ENCODE measurements at regions not wholly inside any gene's neighbourhood (a gene's known extent, or its start where the extent isn't known, plus 50 kb on each side); places are given as distances from the start of the nearest gene placed in this dataset.
A peak's percentile ranks its signal among the peaks of the same experiment; 100 is the strongest.

DNA sequence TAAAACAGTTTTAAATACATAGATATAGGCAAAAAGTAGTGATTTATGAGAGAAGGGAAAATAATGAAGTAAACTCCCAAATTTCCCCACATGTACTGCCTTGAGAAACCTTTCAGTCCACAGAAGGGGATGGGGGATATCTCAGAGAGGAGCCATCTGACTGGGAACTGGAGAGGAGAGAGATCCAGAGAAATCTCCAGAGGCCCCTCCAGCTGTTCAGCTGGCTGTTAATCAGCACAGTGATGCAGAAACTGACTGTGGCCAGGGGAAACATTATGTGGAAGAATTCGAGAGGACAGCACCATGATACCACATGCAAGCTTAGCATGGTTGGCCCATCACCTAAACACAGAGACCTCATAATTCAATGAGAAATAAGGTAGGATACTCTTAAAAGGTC lies 1165.9 kb upstream of the TMEM132C start:
- TF ChIP-seq, protein P1, sequence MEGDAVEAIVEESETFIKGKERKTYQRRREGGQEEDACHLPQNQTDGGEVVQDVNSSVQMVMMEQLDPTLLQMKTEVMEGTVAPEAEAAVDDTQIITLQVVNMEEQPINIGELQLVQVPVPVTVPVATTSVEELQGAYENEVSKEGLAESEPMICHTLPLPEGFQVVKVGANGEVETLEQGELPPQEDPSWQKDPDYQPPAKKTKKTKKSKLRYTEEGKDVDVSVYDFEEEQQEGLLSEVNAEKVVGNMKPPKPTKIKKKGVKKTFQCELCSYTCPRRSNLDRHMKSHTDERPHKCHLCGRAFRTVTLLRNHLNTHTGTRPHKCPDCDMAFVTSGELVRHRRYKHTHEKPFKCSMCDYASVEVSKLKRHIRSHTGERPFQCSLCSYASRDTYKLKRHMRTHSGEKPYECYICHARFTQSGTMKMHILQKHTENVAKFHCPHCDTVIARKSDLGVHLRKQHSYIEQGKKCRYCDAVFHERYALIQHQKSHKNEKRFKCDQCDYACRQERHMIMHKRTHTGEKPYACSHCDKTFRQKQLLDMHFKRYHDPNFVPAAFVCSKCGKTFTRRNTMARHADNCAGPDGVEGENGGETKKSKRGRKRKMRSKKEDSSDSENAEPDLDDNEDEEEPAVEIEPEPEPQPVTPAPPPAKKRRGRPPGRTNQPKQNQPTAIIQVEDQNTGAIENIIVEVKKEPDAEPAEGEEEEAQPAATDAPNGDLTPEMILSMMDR (IDR thresholded peaks at IDR 0.05; ENCODE audit: borderline replicate concordance, insufficient read depth, low read depth, low read length) = no peak
- H3K4me3 ChIP-seq (ENCODE audit: low read depth, low read length) = no peak overlapping the region

DNA sequence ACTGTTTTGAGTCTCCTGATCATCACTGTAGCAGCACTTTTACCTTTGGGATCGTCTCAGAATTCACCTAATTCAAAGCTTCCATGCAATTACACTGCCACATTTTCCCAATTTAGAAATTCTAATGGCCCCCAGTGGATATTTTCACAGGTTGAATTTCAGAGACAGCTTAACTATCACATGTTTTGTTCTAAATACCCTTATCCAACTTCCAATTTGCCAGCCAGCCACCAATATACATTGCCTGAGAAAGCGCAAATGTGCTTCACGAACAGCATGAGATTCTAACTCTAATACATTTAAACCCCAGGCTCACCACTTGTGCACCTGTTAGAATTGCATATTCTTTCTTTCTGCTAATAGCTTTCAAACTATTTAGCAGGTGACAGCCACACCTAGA lies 1160.9 kb upstream of the TMEM132C start:
- TF ChIP-seq, protein P1 (IDR thresholded peaks at IDR 0.05; ENCODE audit: borderline replicate concordance, insufficient read depth, low read depth, low read length) = no peak
- H3K4me3 ChIP-seq (ENCODE audit: low read depth, low read length) = no peak overlapping the region

DNA sequence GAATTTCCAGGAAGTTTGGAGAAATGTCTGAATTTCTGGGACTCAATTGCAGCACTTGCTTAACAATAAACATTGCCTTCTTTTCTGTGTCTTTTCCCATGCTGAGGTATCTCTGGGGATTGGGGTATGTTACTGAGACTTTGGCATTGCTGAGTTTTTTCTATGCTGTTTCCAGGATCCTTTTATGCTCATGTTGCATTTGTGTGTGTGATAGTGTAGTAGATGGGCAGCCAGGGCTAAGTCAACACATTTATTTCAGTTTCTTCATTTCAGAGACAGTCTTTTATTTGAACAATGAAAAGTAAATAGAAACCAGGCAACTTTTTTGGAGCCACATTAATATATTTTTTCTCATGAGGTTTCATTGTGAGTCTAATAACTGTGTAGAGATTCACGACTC lies 1160.3 kb upstream of the TMEM132C start:
- H3K4me3 ChIP-seq (ENCODE audit: low read depth, low read length) = no peak overlapping the region
- TF ChIP-seq, protein P1 (IDR thresholded peaks at IDR 0.05; ENCODE audit: borderline replicate concordance, insufficient read depth, low read depth, low read length) = no peak

DNA sequence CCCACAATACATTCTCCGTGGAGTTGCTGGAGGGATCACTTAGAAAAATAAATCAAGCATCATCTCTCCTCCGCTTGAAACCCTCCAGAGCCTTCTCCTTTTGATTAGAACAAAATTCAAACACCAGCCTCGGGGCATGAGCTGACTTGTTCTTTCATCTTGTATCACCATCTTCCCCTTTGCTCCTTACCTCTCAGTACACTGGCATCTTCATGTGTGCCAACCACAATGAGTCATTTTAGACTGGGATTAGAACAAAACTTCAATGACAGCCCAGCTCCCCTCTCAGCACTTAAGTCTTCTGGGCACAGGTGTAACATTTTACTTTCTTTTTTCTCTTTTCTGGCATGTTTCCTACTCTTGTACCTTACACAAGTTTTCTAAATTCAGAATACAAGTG lies 1159.2 kb upstream of the TMEM132C start:
- no peak overlapping the region for H3K4me3 ChIP-seq (ENCODE audit: low read depth, low read length)
- TF ChIP-seq, protein P1 (IDR thresholded peaks at IDR 0.05; ENCODE audit: borderline replicate concordance, insufficient read depth, low read depth, low read length) = no peak

DNA sequence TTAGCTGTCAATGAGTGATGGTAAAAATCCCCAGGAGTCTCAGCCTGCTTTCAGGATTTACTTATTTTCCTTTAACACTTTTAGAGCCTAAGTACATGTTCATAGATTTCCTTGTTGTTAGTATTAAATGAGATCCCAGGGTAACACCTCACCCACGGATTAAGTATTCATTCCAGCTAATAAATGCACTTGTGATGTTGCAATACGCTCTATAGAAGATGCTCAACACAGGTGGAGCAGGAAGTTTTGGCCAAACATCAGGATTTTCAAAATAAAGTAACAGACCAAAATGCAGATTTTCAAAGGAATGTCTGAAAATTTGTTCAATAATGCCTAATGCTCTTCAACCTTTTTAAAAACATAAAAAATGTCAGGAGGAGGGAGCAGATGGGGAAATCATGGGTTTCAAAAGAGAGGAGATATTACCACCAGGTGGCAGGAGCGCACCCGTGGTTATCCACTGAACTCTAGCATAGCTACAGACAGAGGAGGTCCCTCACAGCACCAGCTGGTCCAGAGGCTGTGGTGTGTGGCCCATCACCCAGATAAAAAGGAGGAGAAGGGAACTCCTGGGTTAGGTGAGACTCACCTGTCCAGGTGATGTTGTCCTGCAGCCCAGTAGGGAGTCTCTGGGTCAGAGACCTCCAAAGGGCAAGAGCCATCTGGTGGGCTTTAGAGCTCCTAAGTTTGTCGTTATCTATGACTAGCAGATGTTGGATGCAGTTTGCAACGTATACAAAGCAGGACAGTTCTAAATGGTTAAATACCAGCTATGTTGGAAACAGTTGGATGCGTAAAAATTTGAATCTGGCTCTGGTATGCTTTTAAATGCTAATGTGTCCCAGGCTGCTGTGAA lies 1158.4 kb upstream of the TMEM132C start:
- TF ChIP-seq, protein P1 (IDR thresholded peaks at IDR 0.05; ENCODE audit: borderline replicate concordance, insufficient read depth, low read depth, low read length) = peak; percentile 50; the same call in 1 of the 2 replicates
- no peak overlapping the region for H3K4me3 ChIP-seq (ENCODE audit: low read depth, low read length)

DNA sequence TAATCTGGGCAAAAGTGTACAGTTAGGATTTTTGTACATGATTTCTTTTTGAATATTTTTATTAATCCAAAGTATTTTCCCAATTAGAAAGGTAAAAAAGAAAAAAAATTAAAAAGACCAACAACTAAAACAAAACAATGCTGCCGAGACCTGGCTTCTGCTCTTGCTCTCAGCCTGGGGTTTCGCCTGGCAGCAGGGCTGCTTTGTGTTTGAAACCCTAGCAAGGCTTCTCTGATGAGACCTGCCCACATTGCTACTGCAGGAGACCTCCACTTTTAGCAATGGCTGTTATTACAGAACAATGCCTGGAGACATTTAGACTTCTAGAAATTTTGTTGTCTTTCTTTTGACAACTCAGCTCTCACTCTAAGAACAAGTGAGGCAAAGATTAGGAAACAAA lies 1153.0 kb upstream of the TMEM132C start:
- no peak overlapping the region for H3K4me3 ChIP-seq (ENCODE audit: low read depth, low read length)
- TF ChIP-seq, protein P1 (IDR thresholded peaks at IDR 0.05; ENCODE audit: borderline replicate concordance, insufficient read depth, low read depth, low read length) = no peak

DNA sequence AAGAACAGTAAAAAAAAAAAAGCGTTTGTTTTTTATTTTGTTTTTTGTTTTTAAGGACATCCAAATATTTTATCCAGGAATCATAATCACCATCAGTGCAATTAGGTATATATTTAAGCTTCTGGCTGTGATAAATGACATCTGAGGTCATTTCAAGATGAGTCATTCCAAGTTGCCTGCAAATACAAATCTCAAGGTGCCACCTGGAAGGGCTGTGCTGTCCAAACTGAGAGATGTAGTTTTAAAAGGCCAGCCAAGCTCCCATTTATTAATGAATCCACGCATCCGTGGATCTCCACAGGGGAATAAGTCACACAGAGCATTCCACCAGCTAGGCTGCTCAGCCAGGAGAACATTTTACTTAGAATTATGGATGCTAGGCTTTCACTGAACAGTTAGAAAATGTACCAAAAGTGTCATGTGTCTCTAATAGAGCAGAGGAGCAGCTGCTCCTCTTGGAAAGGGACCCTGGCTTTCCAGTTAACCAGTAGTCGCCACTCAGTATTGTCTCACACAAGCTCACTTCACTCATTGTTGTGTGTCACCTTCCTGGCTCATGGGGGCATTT lies 1151.4 kb upstream of the TMEM132C start:
- TF ChIP-seq, protein P1 (IDR thresholded peaks at IDR 0.05; ENCODE audit: borderline replicate concordance, insufficient read depth, low read depth, low read length) = no peak
- no peak overlapping the region for H3K4me3 ChIP-seq (ENCODE audit: low read depth, low read length)

Measured in GM12875 (cell line).